Smooth muscle cell (in vitro differentiated cells): ENCODE measurements at regions not wholly inside any gene's neighbourhood (a gene's known extent, or its start where the extent isn't known, plus 50 kb on each side); places are given as distances from the start of the nearest gene placed in this dataset.

ENCODE experiments used
- DNase-seq: peaks from one replicate; lab custom pipeline; 2025; ENCODE audit not compliant: unreplicated experiment; lab: John Stamatoyannopoulos, UW
- H2AFZ ChIP-seq: fragments of 200-600 bp; sonication (generic); 2 replicates; pipeline ENCODE4 v1.6.0; 2016; ENCODE audit warnings: antibody characterized with exemption, low read depth, mild to moderate bottlenecking
- H3F3A ChIP-seq: fragments of 200-600 bp; sonication (generic); 2 replicates; pipeline ENCODE4 v1.6.0; 2017; ENCODE audit warnings: antibody characterized with exemption, low read depth
- H3K27ac ChIP-seq: fragments of 200-600 bp; sonication (generic); 2 replicates; pipeline ENCODE4 v1.5.1; 2016; ENCODE audit warnings: low read depth, mild to moderate bottlenecking
- H3K27me3 ChIP-seq: fragments of 200-600 bp; sonication (generic); 2 replicates; pipeline ENCODE4 v1.6.1; 2016; ENCODE audit warnings: low read depth, mild to moderate bottlenecking
- H3K36me3 ChIP-seq: fragments of 200-600 bp; sonication (generic); 2 replicates; pipeline ENCODE4 v1.5.1; 2016; ENCODE audit warnings: low read depth
- H3K4me1 ChIP-seq: fragments of 200-600 bp; sonication (generic); 2 replicates; pipeline ENCODE4 v1.5.1; 2016; ENCODE audit warnings: low read depth
- H3K4me2 ChIP-seq: fragments of 200-600 bp; sonication (generic); 2 replicates; pipeline ENCODE4 v1.6.0; 2016; ENCODE audit warnings: mild to moderate bottlenecking
- H3K4me3 ChIP-seq: fragments of 200-600 bp; sonication (generic); 2 replicates; pipeline ENCODE4 v1.5.1; 2016; ENCODE audit warnings: mild to moderate bottlenecking
- H3K79me2 ChIP-seq: fragments of 200-600 bp; sonication (generic); 2 replicates; pipeline ENCODE4 v1.6.0; 2016; ENCODE audit warnings: low read depth, mild to moderate bottlenecking
- H3K9ac ChIP-seq: fragments of 200-600 bp; sonication (generic); 2 replicates; pipeline ENCODE4 v1.6.0; 2016; ENCODE audit warnings: low read depth
- H3K9me3 ChIP-seq: fragments of 200-600 bp; sonication (generic); replicated peaks from 2 replicates; pipeline ENCODE4 v1.5.1; 2016; ENCODE audit warnings: low read depth
- H4K20me1 ChIP-seq: fragments of 200-600 bp; sonication (generic); 2 replicates; pipeline ENCODE4 v1.6.0; 2016; ENCODE audit warnings: low read depth
- WGBS: methylation state at CpG from one replicate; pipeline ENCODE4 v1.1.7; 2016; ENCODE audit warnings: low lambda C conversion rate; 5-methylcytosine and 5-hydroxymethylcytosine counted together
- TF ChIP-seq, protein P1 (sequence below): fragments of 200-600 bp; sonication (generic); IDR thresholded peaks from 2 replicates; pipeline ENCODE4 v1.5.1; 2017; ENCODE audit warnings: borderline replicate concordance, mild to moderate bottlenecking, antibody characterized with exemption; ENCODE audit not compliant: insufficient read depth, poor library complexity, severe bottlenecking

DNA sequence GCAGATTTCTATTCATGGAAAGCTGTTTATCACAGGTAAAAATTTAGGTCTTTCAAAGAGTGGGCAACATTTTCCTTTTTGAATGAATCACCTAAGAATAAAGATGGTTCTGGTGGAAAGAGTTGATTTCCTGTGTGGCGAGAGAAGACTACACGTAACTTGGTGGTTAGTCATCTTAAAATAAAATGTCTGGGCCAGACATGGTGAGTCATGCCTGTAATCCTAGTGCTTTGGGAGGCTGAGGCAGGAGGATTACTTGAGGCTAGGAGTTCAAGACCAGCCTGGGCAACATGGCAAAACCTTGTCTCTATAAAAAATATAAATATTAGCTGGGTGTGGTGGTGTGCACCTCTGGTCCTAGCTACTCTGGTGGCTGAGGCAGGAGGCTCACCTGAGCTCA lies 65.7 kb downstream of the DISP1 start:
- no peaks in the 10 kb centered on the region for H3K9me3 ChIP-seq
- H3K27ac ChIP-seq: peak overlapping the region; percentile 17
- no peaks in the 10 kb centered on the region for H3F3A ChIP-seq
- no peak overlapping the region for H3K9ac ChIP-seq
- peak overlapping the region; percentile 5 for H3K4me2 ChIP-seq
- H3K79me2 ChIP-seq: no peaks in the 10 kb centered on the region
- DNase-seq: no peak
- no peaks in the 10 kb centered on the region for H3K4me1 ChIP-seq
- no peaks in the 10 kb centered on the region for H4K20me1 ChIP-seq
- no peaks in the 10 kb centered on the region for H3K36me3 ChIP-seq
- H3K27me3 ChIP-seq: no peaks in the 10 kb centered on the region
- no peak overlapping the region for H3K4me3 ChIP-seq
- TF ChIP-seq, protein P1, sequence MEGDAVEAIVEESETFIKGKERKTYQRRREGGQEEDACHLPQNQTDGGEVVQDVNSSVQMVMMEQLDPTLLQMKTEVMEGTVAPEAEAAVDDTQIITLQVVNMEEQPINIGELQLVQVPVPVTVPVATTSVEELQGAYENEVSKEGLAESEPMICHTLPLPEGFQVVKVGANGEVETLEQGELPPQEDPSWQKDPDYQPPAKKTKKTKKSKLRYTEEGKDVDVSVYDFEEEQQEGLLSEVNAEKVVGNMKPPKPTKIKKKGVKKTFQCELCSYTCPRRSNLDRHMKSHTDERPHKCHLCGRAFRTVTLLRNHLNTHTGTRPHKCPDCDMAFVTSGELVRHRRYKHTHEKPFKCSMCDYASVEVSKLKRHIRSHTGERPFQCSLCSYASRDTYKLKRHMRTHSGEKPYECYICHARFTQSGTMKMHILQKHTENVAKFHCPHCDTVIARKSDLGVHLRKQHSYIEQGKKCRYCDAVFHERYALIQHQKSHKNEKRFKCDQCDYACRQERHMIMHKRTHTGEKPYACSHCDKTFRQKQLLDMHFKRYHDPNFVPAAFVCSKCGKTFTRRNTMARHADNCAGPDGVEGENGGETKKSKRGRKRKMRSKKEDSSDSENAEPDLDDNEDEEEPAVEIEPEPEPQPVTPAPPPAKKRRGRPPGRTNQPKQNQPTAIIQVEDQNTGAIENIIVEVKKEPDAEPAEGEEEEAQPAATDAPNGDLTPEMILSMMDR: no peak
- WGBS: 19% methylated on average over 2 of the region's 2 CpGs
- no peak overlapping the region for H2AFZ ChIP-seq

DNA sequence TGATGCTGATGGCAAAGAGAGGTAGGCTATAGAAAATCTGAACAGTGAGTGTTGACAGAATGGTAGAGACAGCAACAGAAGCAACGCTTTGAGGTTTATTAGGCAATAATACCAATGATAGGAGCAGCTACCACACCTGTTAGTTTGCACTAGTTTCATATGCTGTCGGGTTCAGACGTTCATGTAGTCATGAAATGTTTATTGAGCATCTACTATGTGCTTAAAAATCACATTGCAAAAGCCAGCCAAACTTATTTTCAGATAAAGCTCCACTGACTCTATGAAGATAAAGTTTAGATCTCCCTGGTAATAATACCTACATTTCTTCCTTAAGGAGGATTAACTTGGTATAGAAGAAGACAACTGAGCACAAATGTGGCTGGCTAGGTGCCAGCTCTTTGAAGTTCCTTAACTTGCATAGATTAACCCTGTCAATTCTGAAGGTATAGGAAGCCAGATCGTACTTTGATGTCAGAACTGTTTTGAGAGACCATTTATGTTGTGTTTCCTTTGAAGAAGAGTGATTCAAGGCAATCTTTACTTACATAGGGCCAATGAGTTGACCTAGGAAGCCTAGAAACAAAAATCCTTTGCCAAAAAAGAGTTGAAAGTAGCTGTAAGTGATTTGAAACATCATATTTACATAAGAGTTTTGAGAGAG lies 71.5 kb downstream of the DISP1 start:
- TF ChIP-seq, protein P1: no peak
- Histone ChIP-seq H3K36me3 (no peaks in the 10 kb centered on the region), H3K9me3 (no peaks in the 10 kb centered on the region), H3K79me2 (peaks cover 7% of the 10 kb centered on the region), H4K20me1 (no peaks in the 10 kb centered on the region), H3K9ac (no peak overlapping the region), H3F3A (no peaks in the 10 kb centered on the region), H3K4me1 (no peaks in the 10 kb centered on the region), H3K4me3 (no peak overlapping the region), H2AFZ (no peak overlapping the region), H3K4me2 (no peak overlapping the region), H3K27me3 (no peaks in the 10 kb centered on the region), H3K27ac (no peak overlapping the region)
- no peak for DNase-seq
- WGBS: 78% methylated on average over 4 of the region's 4 CpGs

DNA sequence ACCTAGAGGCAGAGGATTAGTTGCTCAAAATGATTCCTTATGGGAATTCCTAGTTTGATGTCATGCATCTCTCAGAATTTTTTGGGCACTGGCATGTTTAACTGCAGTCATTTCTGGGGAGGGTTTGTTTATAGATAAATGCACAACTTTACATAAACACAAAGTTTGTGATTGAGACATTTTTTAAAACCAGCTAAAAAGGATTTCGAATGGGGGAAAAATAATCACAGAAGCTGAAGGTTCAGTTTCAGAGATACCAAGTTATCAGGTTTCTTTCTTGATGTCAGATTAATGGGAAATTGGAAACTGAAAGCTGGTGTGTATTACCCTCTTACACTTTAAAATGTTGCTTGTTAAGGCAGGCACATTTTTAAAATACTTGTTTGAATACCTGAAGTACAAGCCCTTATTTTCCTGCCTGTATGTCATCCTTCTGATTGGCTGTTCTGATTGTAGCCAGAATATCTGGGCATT lies 72.1 kb downstream of the DISP1 start:
- no peak for DNase-seq
- no peaks in the 10 kb centered on the region for H3F3A ChIP-seq
- H3K36me3 ChIP-seq: no peaks in the 10 kb centered on the region
- H3K4me1 ChIP-seq: no peaks in the 10 kb centered on the region
- H3K9ac ChIP-seq: no peak overlapping the region
- TF ChIP-seq, protein P1: no peak
- no peaks in the 10 kb centered on the region for H3K9me3 ChIP-seq
- no peak overlapping the region for H3K4me3 ChIP-seq
- no peak overlapping the region for H2AFZ ChIP-seq
- H3K4me2 ChIP-seq: no peak overlapping the region
- H3K79me2 ChIP-seq: peaks cover 7% of the 10 kb centered on the region
- WGBS: 59% methylated on average over 1 of the region's 1 CpG
- H3K27ac ChIP-seq: no peak overlapping the region
- H3K27me3 ChIP-seq: no peaks in the 10 kb centered on the region
- no peaks in the 10 kb centered on the region for H4K20me1 ChIP-seq

DNA sequence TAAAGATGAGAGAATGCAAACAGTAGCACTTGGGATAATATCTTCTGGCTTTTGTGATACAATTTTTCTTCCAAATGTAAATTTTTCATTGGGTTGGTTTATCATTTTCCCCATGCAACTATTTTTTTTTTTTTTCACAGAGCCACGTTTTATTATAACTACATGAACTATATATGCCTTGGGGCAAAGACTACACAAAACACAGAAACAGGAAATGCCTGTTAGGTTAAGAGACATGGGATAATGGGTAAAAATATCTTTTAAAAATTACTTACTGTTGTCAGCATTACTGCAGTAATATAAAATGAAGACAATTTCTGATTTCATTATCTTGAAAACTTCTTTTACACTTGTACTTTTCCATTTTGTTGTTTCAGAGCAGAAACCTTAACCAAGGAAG lies 74.6 kb downstream of the DISP1 start:
- no peaks in the 10 kb centered on the region for H3K27me3 ChIP-seq
- TF ChIP-seq, protein P1: no peak
- H3K9me3 ChIP-seq: no peaks in the 10 kb centered on the region
- H2AFZ ChIP-seq: no peak overlapping the region
- H3F3A ChIP-seq: no peaks in the 10 kb centered on the region
- no peak overlapping the region for H3K4me3 ChIP-seq
- peak overlapping the region; percentile 10 for H3K4me2 ChIP-seq
- no peaks in the 10 kb centered on the region for H4K20me1 ChIP-seq
- DNase-seq: no peak
- H3K27ac ChIP-seq: no peak overlapping the region
- no peak overlapping the region for H3K9ac ChIP-seq
- no peaks in the 10 kb centered on the region for H3K4me1 ChIP-seq
- no peaks in the 10 kb centered on the region for H3K36me3 ChIP-seq
- H3K79me2 ChIP-seq: peaks cover 7% of the 10 kb centered on the region
- 24% methylated on average over 1 of the region's 1 CpG for WGBS
